ENCODE measurements at regions not wholly inside any gene's neighbourhood (a gene's known extent, or its start where the extent isn't known, plus 50 kb on each side); places are given as distances from the start of the nearest gene placed in this dataset.

DNA sequence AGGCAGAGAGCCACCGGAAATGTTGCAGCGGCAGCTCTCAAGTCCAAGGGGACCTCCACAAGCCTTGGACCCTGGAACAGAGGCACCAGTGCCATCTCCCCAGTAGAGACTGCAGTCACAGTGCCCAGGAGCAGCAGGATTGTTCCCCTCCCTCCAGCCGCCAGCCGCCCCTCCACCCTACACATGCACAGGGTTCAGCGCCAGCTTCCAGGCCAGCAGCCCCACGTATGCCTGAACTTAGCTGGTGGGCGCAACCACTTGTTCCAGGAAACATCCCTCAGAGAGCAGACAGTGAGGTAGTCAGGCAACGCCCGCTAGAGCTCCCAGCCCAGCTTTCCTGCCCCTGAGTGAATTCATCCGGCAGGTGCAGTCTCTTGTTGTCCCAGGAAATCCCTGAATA lies 1098.1 kb upstream of the NCAM2 start:
- no peak for DNase-seq

DNA sequence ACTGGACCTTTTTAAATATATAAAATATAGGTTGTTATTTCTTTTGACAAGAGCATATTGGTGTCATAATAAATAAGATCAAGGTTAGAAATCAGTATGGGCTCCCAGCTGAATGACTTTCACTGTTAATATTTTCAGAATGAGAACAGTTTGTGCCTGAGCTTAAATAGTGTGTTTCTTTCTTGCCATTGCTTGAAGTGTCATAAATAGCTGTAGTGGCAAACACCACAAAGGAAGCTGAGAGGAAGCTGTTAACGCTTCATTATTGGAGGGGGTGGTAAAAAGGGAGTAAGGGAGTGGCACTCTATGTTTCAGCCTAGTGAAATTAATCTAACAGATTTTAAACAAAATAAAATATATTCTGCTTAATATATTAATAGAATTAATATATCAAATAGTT lies 1089.8 kb upstream of the NCAM2 start:
- no peak for DNase-seq

DNA sequence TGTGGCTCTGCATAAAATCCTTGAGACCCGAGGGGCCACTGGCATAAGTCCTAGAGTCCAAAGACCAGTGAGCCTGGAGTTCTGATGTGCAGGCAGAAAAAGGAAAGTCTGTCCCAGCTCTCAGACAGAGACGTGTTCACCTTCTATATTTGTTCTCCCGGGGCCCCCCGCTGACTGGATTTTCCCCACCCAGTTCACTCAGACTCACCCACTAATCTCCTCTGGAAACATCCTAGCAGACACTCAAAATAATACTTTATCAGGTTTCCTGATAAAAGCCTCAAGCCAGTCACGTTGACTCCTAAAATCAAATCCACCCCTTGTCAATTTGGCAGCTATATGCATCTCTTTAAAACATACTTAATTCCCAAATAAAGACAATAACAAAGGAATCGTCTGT lies 1084.2 kb upstream of the NCAM2 start:
- DNase-seq: no peak

DNA sequence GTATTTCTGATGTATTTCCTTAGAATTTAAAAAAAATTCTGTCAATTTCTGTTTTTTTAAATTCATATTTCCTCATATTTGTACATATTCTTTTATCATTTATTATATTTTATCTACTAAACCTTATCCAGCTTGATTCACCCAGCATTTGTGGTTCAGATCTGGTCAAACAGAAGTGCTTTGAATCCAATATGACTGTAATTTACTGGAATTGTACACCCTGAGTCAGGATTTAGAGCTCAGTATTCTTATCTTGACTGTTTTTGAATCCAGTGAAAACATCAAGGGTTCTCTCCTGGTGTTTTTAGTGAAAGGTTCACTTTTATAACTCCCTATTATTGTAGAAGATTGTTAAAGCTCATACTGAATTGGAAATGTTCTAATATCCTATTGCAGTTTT lies 1077.0 kb upstream of the NCAM2 start:
- DNase-seq: no peak

DNA sequence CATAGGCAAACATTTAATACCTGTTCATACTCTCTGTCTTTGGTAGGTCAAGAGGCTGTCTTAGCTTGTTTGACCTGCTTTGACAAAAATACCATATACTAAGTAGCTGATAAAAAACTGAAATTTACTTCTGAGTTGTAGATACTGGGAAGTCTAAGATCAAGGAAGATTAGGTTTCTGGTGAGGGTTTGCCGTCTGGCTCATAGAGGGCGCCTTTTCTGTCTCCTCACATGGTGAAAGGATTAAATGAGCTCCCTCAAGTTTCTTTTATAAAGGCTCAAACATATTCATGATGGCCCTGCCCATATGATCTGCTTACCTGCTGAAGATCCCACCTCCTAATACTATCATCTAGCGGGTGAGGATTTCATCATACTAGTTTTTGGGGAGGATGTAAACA lies 1076.1 kb upstream of the NCAM2 start:
- DNase-seq: no peak

DNA sequence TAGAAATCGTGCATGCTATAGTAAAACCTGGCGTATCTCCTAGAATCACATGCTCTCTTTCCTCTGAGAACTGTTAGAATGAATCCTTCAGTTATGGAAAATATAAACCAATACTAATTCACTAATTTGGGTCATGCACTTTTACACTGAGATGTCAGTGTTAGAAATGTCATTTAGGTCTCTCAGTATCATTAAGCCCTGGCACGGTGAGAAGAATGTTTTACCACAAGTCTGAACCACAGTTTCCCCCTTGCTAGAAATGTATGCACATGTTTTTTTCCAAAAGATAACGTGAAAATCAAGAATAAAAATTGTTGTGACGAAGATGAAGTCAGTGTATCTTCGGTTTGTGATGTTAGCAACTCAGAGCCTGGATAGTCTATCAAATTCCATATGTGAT lies 1062.7 kb upstream of the NCAM2 start:
- no peak for DNase-seq

DNA sequence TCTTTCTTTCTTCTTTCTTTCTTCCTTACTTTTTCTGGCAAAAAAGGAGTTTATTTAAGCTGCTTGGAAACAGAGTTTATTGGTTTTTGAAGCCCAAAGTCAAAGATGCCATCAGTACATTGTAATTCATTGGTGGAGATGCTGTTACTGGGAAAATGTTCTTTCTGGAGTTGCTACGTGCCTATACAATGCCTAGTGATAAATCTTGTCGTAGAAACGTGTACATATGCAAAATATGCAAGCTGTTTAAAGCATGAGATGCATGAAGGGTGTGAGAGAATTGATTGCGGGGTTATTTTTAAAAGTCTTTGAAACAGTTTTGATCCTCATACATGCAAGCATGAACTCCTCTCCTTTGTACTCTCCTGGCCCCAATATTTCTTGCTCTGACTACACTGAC lies 1060.6 kb upstream of the NCAM2 start:
- no peak for DNase-seq

DNA sequence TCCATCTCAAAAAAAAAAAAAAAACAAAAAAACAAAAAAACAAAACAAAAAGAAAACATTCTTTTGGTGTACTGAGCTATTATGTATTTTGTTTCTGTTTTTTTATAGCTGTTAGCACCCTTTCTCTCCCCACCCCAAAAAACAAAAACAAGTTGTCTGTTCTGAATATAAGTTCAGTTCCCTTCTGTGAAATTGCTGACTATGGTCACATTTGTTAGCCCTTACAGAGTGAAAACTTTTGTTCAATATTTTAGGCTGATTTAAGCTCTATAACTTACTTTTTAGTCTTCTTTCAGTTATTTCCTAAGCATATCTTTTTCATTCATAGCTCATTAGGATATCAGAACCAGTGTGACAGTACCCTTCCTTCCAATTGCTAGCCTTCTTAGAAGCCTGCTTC lies 1056.6 kb upstream of the NCAM2 start:
- DNase-seq: no peak

DNA sequence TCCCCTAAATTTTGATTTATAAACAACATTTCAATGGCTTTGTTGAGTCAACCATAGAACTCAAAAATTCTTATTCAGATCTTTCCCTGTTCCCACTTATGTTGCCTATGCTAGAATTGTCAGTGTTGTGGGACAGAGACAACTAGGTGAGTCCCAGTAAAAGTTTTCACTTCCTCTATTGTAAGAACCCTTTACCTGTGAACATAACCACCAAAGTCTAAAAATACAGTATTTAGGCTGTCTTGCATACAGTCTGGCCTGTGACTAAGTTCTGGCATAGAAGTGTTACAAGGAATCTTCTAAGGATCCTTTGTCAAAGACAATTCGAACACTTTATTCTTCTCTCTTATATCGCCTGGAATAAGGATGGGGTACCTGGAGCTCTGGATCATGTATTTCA lies 1047.9 kb upstream of the NCAM2 start:
- no peak for DNase-seq

DNA sequence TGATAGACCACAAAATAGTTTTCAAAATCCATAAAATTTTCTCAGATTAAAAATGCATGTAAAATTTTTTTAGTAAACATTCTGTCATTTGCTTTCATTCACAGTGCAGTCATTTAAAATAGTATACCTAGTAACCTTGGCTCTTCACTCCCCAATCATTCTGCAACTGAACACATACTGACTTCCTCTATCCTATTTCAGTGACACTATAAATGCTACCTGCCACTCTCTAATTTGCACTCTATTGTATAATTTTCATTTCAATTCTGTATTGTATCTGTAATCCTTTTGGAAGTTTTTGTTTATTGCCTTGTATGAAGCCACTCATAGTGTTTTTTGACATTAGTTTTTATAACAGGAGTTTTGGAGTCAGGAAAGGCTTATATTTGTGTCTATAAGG lies 1029.1 kb upstream of the NCAM2 start:
- DNase-seq: no peak

DNA sequence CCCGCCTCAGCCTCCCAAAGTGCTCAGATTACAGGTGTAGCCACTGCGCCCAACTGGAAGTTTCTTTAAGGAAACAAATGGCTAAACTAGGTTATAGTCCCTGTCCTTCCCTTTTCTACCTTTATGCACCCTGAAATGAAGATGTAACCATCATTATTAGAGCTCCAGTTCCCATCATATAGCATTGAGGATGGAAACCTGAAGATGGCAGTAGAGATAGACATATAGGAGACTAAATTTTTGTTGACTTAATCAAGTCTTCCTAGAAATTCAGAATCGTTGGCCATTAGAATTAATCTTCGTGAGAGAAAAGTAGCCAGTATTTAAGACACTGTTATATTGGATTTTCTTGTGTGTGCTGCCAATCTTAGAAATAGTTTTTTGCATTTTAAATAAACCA lies 1016.3 kb upstream of the NCAM2 start:
- no peak for DNase-seq

DNA sequence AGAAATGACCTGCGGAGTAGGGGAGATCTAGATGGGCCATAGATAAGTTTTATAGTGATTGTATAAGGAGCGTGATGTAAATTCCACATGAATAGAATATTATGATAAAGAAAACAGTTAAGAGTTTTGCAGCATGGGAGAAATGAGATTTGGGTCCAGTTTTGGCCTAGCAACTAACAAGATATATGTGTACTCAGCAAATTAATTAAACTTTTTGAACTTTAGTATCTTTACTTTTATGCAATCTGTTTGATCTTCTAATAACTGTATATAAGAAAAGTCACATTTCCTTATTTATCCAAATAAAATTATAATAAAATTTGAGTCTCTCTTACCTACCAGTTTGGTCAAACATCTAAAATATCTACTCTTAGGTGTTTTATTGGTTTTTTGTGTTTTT lies 1011.8 kb upstream of the NCAM2 start:
- DNase-seq: no peak

DNA sequence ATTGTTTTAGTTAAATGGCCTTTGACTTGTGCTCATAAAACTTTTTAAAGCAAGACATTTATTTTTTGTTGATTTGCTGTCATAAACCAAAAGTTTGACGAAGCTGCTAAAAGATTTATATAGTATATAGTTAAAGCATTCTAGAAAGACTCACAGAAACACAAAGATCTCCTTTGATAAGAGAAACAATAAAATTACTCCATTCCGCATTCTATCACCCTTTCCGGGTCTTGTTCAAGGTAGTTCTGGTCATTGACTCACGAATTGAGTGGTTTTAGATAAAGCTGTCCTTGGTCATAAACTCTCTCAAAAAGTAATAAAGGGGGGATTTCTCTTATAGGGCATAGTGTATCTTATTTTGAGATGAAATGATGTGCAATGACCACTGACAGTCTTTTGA lies 1010.5 kb upstream of the NCAM2 start:
- no peak for DNase-seq

DNA sequence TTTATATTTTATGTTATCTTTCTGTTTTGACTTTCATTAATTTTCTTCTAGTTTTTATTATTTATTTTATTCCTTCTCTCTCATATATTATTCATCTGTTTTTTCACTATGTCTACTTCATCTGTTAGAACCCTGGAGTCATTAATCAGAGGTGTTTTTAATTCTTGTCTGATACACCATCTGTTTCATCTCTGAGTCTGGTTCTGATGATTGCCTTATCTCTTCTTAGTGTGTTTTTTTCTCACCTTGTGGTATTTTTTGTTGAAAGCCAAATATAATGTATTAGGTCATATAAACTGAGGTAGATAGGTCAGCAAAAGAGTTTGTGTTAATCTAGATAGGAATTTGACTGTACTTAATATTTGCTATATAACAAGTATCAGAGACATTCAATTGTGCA lies 1005.7 kb upstream of the NCAM2 start:
- DNase-seq: no peak

DNA sequence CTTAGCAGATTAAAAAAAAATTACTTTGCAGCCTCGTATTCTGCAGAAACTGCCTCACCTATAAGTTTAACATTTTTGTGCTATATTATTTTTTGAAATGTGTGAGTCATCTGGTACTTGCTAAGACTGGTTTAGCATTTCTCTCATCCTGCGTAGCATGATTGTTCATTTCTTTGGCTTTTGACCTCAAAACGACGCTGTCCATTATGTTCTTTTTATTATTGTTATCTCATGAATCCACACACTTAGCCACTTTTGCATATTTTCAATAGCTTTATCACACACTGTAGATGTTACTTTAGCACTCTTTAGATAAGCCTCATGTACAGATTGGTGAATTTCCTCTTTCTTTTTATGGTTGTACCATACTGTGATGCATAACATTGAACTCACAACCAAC lies 1004.9 kb upstream of the NCAM2 start:
- no peak for DNase-seq

DNA sequence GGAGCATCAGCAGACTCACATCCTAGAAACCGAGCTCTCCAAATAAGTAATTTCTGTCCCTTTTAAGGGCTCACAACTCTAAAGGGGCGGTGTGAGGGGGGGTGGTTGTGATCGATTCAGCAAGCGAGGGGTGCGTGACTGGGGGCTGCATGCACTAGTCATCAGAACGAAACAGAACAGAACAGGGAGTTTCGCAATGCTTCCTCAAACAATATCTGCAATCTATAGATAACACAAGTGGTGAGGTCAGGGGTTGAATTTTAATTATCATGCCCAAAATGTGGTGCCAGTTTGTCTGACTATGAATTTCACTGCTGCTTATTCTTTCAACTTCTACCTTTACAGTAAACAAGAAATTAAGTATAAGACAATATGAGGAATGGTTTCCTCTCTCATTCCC lies 1003.0 kb upstream of the NCAM2 start:
- no peak for DNase-seq

DNA sequence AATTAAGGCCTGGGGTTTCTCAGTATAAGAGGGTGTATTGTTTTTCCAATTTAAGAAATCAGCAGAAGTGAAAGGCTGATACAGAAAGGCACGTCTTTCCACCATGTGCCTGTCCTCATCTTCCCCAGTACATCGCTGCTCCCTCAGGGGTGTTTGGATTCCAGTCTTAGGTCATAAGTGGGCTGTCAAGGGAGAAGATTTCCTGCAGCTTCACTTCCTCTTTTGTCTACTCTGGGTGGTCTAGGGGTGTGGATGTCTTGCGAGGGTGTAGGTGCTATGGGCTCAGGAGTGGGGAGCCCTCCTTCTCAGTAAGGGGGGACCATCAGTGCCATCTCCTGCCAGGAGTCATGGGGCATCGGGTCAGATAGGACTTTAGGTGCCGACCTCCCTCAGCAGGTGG lies 999.8 kb upstream of the NCAM2 start:
- DNase-seq: no peak

DNA sequence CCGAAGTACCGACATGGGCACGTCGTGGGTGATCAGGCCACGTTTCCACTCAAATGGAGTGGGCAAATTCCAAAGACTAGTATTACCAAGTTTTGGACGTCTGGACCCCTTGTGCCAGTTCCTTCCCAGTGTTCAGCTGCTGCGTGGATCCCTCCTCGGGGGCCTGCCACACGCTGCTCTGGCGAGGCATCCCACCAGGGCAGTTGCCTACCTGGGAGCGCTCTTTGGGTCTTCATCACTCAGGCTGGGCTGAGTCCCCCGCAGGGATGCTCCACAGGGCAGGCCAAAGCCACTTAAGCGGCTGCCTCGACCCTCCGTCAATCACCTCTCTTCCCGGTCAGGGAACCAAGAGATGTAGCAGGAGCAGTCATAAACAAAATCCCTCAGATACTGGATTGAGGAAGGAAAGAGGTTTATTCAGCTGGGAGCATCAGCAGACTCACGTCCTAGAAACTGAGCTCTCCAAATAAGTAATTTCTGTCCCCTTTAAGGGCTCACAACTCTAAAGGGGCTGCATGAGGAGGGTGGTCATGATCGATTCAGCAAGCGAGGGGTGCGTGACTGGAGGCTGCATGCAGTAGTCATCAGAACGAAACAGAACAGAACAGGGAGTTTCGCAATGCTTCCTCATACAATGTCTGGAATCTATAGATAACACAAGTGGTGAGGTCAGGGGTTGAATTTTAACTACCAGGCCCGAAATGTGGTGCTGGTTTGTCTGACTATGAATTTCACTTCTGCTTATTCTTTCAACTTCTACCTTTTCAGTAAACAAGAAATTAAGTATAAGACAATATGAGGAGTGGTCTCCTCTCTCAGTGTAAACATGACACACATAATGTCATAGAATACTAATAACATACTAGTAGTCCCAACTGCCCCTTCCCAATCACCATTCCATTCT lies 998.6 kb upstream of the NCAM2 start:
- peak; percentile 61 for DNase-seq

DNA sequence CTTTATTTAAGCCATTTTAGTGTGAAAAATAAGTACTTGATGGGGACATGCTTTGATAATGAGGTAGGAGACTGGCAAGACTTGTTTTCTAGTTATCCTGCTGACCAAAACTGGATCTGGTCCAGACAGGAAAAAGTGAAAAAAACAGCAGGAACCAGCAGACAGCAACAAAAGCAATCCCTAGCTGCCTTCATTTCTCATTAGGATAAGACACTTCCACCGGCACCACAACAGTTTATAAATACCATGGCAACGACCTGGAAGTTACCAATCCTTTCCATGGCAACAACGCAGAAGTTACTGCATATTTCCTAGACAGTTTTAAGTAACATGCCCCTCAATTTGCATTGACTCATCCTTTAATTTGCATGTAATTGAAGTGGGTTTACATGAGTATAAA lies 993.8 kb upstream of the NCAM2 start:
- no peak for DNase-seq

DNA sequence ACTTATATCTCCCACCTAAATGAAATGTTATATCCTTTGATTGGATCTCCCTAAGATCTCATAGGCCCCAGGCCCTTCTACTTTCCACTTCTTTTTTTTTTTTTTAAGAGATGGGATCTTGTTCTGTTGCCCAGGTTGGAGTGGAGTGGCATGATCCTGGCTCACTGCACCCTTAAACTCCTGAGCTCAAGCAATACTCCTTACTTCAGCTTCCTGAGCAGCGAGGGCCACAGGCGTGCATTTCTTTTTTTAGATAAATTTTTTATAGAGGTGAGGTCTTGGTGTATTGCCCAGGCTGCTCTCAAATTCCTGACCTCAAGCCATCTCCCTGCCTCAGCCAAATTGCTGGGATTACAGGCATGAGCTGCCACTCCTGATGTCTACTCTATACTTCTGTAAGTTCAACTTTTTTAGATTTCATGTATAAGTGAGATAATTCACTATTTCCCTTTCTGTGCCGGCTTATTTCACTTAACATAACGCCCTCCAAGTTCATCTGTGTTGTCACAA lies 987.5 kb upstream of the NCAM2 start:
- no peak for DNase-seq

DNA sequence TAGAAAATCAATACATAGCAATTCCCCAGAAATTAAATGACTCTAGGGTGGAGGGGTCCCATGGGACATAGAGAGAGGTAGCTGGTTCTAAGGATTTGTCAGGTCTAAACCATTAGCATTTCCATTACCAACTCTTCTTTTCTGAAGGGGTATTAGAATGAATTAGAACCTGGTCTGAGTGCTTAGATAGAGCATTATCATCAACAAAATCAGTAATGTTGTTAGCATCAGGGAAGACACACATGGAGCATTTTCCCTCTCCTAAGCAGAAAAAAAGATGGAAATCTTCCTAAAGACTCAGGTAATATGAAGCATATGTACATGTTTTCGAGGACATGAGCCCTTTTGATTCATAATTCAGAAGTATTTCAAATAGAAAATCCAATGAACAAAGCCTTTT lies 984.4 kb upstream of the NCAM2 start:
- no peak for DNase-seq

DNA sequence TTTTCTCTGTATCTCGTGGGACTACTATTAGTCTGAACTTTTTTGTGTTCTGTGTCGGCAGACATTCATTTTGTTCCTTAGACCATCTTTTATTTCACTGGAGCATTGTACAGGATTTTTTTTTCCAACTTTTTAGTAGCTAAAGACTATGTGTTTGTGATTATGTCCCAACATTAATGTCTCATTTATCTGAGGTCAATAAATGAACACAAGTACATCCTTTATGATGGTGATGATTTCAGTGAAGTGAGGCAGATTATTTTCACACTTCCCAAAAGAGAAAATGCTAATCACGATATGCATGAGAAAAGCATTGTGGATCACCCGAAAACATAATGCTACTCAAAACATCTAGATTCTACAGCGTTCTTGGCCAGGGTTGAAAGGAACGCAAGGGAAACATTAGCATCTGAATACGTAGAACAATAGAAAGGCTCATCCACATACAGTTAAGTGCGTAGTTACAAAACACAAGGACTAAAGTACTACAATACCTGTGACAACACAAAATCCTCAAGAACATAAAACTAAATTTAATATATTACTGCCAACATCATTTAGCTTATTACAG lies 981.7 kb upstream of the NCAM2 start:
- no peak for DNase-seq

DNA sequence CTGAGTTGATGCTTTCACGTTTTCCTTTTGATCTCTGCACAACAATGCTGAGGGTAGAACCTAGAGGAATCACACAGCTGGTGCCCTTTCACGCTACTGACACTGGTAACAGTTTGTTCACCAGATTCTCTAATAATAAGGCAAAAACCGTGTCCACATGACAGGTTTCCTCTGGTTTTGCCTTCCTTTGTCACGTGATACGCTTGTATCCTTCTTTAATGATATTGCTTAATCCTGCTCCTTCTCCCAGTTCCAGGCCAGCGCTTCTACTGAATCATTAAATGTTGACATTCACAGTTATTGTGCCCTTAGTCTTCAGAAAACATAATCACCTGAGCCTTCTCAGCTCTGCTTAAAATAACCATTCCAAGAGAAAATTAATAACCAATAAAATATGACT lies 978.2 kb upstream of the NCAM2 start:
- no peak for DNase-seq

DNA sequence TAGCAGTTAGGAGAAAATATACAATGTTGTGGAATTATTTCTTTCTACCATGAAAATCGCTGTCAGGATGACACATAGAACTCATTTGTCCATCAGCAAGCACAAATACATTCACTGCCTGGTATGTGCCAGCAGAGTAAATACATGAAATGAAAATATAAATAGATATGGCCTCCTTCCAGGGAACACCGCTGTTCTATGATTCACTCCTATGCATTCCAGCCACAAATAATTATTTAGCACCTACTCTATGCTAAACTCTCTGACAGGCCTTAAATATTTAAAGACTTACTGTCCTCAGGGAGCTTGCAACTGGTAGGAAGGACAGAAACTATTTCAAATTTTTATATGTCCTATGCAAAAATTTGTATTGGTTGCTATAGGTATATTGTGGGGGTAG lies 975.0 kb upstream of the NCAM2 start:
- DNase-seq: no peak

DNA sequence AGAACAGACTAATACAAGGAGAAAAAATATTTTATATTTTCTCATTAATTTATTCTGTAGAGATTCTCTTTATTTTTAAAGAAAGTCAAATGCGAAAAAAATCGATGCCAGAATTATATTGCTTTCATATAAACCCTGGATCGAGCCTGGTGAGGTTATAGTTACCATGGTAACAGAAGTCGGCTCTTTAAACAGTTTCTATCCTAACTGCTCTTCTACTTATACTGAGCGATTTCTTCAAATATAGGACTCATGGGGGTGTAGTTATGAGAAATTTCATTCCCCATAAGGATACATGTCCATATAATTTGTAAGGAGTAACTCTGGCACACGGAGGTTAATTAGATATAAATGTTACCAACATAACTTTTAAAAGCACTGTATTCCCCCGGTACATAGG lies 973.5 kb upstream of the NCAM2 start:
- no peak for DNase-seq
